ENCODE measurements at regions not wholly inside any gene's neighbourhood (a gene's known extent, or its start where the extent isn't known, plus 50 kb on each side); places are given as distances from the start of the nearest gene placed in this dataset.

DNA sequence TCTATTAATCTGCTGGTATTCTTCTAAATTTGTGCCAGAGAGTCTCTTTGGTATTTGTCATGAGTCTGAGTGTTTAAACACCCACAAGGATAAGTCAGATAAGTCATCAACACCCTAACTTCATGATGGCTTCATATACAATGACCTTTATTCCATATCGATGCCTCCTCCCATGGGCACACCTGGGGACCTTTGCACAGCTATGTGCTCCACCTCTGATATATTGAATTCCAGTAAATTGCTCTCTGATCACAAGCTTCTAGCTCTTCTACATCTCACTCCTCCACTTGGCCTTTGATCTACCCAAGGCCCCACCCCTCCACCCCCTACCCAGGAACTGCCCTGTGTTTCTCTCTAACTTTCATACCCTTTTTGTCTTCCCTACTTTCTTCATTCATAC, 102.7 kb upstream of the MIER3 start:
- TF ChIP-seq SUZ12 (IDR thresholded peaks at IDR 0.05; ENCODE audit: extremely low read depth, insufficient read depth, insufficient read length) (no peak), YY1 (IDR thresholded peaks at IDR 0.05; ENCODE audit: insufficient read depth, insufficient read length) (no peak)
